ENCODE measurements at regions not wholly inside any gene's neighbourhood (a gene's known extent, or its start where the extent isn't known, plus 50 kb on each side); places are given as distances from the start of the nearest gene placed in this dataset.

- ATAC-seq = no peak
Observed at GRCh38 chr13:37492741-37493514, 105.6 kb downstream of the POSTN start.

DNA sequence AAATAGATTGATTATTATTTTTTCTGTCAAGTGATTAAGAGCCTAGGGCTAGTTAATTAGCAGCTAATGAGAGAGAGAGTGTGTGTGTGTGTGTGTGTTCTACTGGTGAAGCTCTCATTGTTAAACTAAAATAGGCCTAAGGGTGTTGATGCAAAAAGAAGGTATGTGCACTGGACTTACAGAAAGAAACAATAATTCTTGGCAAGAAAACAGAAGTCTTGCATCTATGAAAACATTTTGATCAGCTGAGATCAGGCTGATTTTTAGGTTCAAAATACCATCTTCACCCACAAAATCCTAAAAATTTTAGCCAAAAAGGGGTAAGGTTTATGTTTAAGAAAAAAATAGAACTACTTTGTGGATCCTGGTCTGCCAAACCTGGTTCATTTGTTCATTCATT lies 106.5 kb downstream of the POSTN start:
- peak overlapping the region; percentile 31; the same call in 1 of the 2 replicates for H3K27ac Mint-ChIP-seq
- Histone ChIP-seq H4K20me1 (replicated peaks; ENCODE audit: insufficient read depth) (no peaks in the 10 kb centered on the region), H3F3A (replicated peaks; ENCODE audit: low read depth) (no peaks in the 10 kb centered on the region), H3K4me2 (no peak overlapping the region), H3K79me2 (replicated peaks; ENCODE audit: insufficient read depth) (no peaks in the 10 kb centered on the region), H3K36me3 (ENCODE audit: insufficient read depth) (no peaks in the 10 kb centered on the region), H3K27me3 (ENCODE audit: insufficient read depth) (no peaks in the 10 kb centered on the region), H2AFZ (peak overlapping the region; percentile 25; the same call in 1 of the 2 replicates), H3K4me1 (ENCODE audit: insufficient read depth) (no peaks in the 10 kb centered on the region), H3K27ac (ENCODE audit: low read depth) (no peak overlapping the region), H3K4me3 (no peak overlapping the region), H3K9me2 (ENCODE audit: insufficient read depth) (0 out of 2 replicates have a peak, but pooled peaks cover 4% of the 10 kb centered on the region)
- no peaks in the 10 kb centered on the region for H3K9me3 Mint-ChIP-seq
- no peak overlapping the region for H3K4me3 Mint-ChIP-seq
- DNase-seq (ENCODE audit: low spot score) (no peak), ATAC-seq (no peak)
- no peak for TF ChIP-seq POLR2AphosphoS5 (IDR thresholded peaks at IDR 0.05; ENCODE audit: low read depth)
- TF ChIP-seq CREB1 (CRISPR knock-in tag; IDR thresholded peaks at IDR 0.05; ENCODE audit: low read depth) = no peak
- no peak for TF ChIP-seq JUNB (IDR thresholded peaks at IDR 0.05; ENCODE audit: unreplicated experiment)
- H3K27me3 Mint-ChIP-seq (ENCODE audit: insufficient read depth, low read depth, poor library complexity) = peaks cover 2% of the 10 kb centered on the region
- H3K36me3 Mint-ChIP-seq (ENCODE audit: low read depth) = no peaks in the 10 kb centered on the region
- H3K4me1 Mint-ChIP-seq = peaks cover 6% of the 10 kb centered on the region; the same call in 2 of the 3 replicates

More at GRCh38 chr13:37492741-37493514, 105.6 kb downstream of the POSTN start:
- Histone ChIP-seq H3K27ac (ENCODE audit: low read depth) (no peak overlapping the region), H3K4me2 (no peak overlapping the region), H3K4me3 (no peak overlapping the region), H4K20me1 (replicated peaks; ENCODE audit: insufficient read depth) (no peaks in the 10 kb centered on the region), H3K36me3 (ENCODE audit: insufficient read depth) (no peaks in the 10 kb centered on the region), H3K9me2 (ENCODE audit: insufficient read depth) (0 out of 2 replicates have a peak, but pooled peaks cover 4% of the 10 kb centered on the region), H3F3A (replicated peaks; ENCODE audit: low read depth) (no peaks in the 10 kb centered on the region), H3K27me3 (ENCODE audit: insufficient read depth) (no peaks in the 10 kb centered on the region), H2AFZ (no peak overlapping the region), H3K4me1 (ENCODE audit: insufficient read depth) (no peaks in the 10 kb centered on the region), H3K79me2 (replicated peaks; ENCODE audit: insufficient read depth) (no peaks in the 10 kb centered on the region)
- Mint-ChIP-seq H3K9me3 (no peaks in the 10 kb centered on the region), H3K36me3 (ENCODE audit: low read depth) (no peaks in the 10 kb centered on the region), H3K4me3 (no peak overlapping the region), H3K4me1 (peaks cover 6% of the 10 kb centered on the region; the same call in 2 of the 3 replicates), H3K27me3 (ENCODE audit: insufficient read depth, low read depth, poor library complexity) (peaks cover 2% of the 10 kb centered on the region), H3K27ac (no peak overlapping the region)
- TF ChIP-seq EZH2 (IDR thresholded peaks at IDR 0.05; ENCODE audit: low read depth, unreplicated experiment) = no peak
- TF ChIP-seq, protein P1, sequence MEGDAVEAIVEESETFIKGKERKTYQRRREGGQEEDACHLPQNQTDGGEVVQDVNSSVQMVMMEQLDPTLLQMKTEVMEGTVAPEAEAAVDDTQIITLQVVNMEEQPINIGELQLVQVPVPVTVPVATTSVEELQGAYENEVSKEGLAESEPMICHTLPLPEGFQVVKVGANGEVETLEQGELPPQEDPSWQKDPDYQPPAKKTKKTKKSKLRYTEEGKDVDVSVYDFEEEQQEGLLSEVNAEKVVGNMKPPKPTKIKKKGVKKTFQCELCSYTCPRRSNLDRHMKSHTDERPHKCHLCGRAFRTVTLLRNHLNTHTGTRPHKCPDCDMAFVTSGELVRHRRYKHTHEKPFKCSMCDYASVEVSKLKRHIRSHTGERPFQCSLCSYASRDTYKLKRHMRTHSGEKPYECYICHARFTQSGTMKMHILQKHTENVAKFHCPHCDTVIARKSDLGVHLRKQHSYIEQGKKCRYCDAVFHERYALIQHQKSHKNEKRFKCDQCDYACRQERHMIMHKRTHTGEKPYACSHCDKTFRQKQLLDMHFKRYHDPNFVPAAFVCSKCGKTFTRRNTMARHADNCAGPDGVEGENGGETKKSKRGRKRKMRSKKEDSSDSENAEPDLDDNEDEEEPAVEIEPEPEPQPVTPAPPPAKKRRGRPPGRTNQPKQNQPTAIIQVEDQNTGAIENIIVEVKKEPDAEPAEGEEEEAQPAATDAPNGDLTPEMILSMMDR (conservative IDR thresholded peaks at IDR 0.05; ENCODE audit: low read depth in 2 of 2) = no peak
- no peak for TF ChIP-seq ZNF331 (CRISPR knock-in tag; IDR thresholded peaks at IDR 0.05; ENCODE audit: low read depth)
- DNase-seq (ENCODE audit: low spot score) = no peak

DNA sequence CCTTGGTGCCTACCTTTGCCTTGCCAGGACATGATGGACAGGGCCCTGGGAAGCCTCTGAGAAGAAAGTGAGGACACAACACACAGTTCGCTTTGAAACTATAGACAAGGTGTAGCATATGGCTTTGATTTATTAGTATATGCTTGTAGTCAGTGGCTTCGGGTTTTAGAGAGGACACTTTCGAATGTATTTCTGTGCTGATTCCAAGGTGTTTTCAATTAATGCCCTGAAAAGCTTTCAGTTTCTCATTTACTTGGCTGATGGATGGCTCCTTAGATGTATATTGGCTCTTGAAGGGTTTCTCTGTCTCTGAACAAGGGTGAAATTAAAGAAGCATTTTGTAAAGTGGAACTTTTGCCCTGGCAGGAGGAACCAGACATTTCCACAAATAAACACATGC lies 106.9 kb downstream of the POSTN start:
- Mint-ChIP-seq H3K27ac (peak overlapping the region; percentile 31; the same call in 1 of the 2 replicates), H3K36me3 (ENCODE audit: low read depth) (no peaks in the 10 kb centered on the region), H3K4me1 (peaks cover 6% of the 10 kb centered on the region; the same call in 2 of the 3 replicates), H3K27me3 (ENCODE audit: insufficient read depth, low read depth, poor library complexity) (peaks cover 2% of the 10 kb centered on the region), H3K9me3 (no peaks in the 10 kb centered on the region), H3K4me3 (no peak overlapping the region)
- 0 out of 2 replicates have a peak, but pooled peaks cover 4% of the 10 kb centered on the region for H3K9me2 ChIP-seq (ENCODE audit: insufficient read depth)
- H4K20me1 ChIP-seq (replicated peaks; ENCODE audit: insufficient read depth) = no peaks in the 10 kb centered on the region
- no peak for DNase-seq (ENCODE audit: low spot score)
- no peaks in the 10 kb centered on the region for H3K27me3 ChIP-seq (ENCODE audit: insufficient read depth)
- no peaks in the 10 kb centered on the region for H3K79me2 ChIP-seq (replicated peaks; ENCODE audit: insufficient read depth)
- H3K27ac ChIP-seq (ENCODE audit: low read depth) = no peak overlapping the region
- H2AFZ ChIP-seq = peak overlapping the region; percentile 25; the same call in 1 of the 2 replicates
- no peaks in the 10 kb centered on the region for H3F3A ChIP-seq (replicated peaks; ENCODE audit: low read depth)
- H3K4me1 ChIP-seq (ENCODE audit: insufficient read depth) = no peaks in the 10 kb centered on the region
- no peak overlapping the region for H3K4me3 ChIP-seq
- no peaks in the 10 kb centered on the region for H3K36me3 ChIP-seq (ENCODE audit: insufficient read depth)
- H3K4me2 ChIP-seq = no peak overlapping the region
- ATAC-seq = no peak
- TF ChIP-seq ZNF331 (CRISPR knock-in tag; IDR thresholded peaks at IDR 0.05; ENCODE audit: low read depth) (no peak), EZH2phosphoT487 (IDR thresholded peaks at IDR 0.05; ENCODE audit: unreplicated experiment) (no peak), NANOG (IDR thresholded peaks at IDR 0.05; ENCODE audit: borderline replicate concordance) (no peak)
- TF ChIP-seq, protein P2, sequence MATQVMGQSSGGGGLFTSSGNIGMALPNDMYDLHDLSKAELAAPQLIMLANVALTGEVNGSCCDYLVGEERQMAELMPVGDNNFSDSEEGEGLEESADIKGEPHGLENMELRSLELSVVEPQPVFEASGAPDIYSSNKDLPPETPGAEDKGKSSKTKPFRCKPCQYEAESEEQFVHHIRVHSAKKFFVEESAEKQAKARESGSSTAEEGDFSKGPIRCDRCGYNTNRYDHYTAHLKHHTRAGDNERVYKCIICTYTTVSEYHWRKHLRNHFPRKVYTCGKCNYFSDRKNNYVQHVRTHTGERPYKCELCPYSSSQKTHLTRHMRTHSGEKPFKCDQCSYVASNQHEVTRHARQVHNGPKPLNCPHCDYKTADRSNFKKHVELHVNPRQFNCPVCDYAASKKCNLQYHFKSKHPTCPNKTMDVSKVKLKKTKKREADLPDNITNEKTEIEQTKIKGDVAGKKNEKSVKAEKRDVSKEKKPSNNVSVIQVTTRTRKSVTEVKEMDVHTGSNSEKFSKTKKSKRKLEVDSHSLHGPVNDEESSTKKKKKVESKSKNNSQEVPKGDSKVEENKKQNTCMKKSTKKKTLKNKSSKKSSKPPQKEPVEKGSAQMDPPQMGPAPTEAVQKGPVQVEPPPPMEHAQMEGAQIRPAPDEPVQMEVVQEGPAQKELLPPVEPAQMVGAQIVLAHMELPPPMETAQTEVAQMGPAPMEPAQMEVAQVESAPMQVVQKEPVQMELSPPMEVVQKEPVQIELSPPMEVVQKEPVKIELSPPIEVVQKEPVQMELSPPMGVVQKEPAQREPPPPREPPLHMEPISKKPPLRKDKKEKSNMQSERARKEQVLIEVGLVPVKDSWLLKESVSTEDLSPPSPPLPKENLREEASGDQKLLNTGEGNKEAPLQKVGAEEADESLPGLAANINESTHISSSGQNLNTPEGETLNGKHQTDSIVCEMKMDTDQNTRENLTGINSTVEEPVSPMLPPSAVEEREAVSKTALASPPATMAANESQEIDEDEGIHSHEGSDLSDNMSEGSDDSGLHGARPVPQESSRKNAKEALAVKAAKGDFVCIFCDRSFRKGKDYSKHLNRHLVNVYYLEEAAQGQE (IDR thresholded peaks at IDR 0.05; ENCODE audit: unreplicated experiment) = no peak
- TF ChIP-seq, protein P1 (conservative IDR thresholded peaks at IDR 0.05; ENCODE audit: low read depth in 2 of 2) = no peak

Measured in GM23338 (cell line).